ENCODE measurements at regions not wholly inside any gene's neighbourhood (a gene's known extent, or its start where the extent isn't known, plus 50 kb on each side); places are given as distances from the start of the nearest gene placed in this dataset.
"Not testable (repeated sequence)": the region's sequence is repeated elsewhere in the genome, so short reads cannot be mapped to it uniquely, and the experiment has no call there.

DNA sequence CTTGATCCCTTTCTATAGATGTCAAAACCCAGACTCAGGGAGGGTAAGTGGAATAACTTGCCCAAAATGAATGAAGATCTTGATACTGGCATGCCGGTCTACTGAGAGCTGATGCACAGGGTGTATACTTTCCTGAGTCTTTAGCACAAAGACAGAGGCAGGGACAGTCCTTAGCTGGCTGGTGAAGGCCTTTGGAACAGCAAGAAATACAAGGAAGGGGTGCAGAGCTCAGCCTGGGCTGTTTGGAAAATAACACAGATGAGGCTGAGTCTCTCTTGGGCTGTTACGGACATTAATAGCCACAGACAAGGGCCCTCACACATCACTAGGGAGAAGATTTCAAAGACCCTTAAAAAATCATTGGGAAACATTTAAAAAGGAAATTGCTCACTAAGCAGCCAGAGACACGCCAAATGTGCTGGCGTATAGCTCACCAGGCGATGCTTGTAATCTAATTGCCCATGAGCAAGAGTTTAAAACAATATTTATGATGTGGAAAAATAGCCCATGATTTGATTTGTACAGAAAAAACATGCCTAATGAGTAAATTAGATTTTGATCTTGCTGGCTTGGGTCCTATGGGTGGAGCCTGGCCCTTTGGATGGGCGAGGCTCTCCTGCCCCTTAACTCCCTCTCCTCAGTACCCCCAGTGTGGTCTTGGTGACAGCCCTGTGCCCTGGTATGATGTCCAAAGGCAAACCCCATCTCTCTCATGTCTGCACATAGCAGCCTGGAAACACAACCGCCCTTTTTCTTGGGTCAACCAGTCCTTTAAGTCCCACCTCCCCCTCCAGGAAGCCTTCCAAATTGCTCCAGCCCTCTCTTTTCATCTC, 81.8 kb upstream of the MRPS22 start:
- Mint-ChIP-seq H3K27me3 (ENCODE audit: low read depth in 3 of 3) (peaks cover 0 to 6% (median 3%) of the 10 kb centered on the region in 3 donors), H3K27ac (no peak overlapping the region), H3K9me3 (no peaks in the 10 kb centered on the region), H3K36me3 (no peaks in the 10 kb centered on the region), H3K4me3 (no peak overlapping the region), H3K4me1 (no peaks in the 10 kb centered on the region)
- no peak for DNase-seq

- no peak overlapping the region for H3K4me3 Mint-ChIP-seq
These were observed 80.0 kb upstream of the MRPS22 start for GRCh38 chr3:139263798-139264197.

DNA sequence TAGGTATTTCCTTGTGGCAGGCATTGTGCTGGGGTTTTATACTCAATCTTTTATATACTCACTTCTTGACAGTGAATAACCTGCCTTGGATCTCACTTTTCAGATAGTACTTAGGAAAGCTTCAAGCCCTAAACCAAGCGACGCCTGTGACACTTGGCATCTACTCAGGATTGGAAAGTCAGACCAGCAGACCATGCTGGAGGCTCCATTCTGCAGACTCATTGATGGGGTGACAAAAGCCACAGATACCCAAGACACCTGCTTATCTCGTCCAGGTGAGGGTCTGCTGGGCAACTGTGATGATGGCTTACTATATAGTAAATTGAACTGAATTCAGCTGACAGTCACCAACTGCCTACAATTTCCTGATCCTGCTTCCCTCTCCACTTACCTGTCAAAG, 79.4 kb upstream of the MRPS22 start:
- Mint-ChIP-seq H3K4me1 (no peaks in the 10 kb centered on the region), H3K27me3 (ENCODE audit: low read depth in 3 of 3) (peaks cover 0 to 7% (median 5%) of the 10 kb centered on the region in 3 donors), H3K27ac (no peak overlapping the region), H3K36me3 (no peaks in the 10 kb centered on the region), H3K4me3 (no peak overlapping the region), H3K9me3 (no peaks in the 10 kb centered on the region)
- DNase-seq = no peak

More at GRCh38 chr3:139263798-139264197, 80.0 kb upstream of the MRPS22 start:
- H3K9me3 Mint-ChIP-seq = no peaks in the 10 kb centered on the region
- no peak overlapping the region for H3K27ac Mint-ChIP-seq
- no peaks in the 10 kb centered on the region for H3K36me3 Mint-ChIP-seq
- H3K27me3 Mint-ChIP-seq (ENCODE audit: low read depth in 3 of 3) = peaks cover 0 to 4% (median 4%) of the 10 kb centered on the region in 3 donors
- H3K4me1 Mint-ChIP-seq = no peaks in the 10 kb centered on the region
- DNase-seq = no peak

DNA sequence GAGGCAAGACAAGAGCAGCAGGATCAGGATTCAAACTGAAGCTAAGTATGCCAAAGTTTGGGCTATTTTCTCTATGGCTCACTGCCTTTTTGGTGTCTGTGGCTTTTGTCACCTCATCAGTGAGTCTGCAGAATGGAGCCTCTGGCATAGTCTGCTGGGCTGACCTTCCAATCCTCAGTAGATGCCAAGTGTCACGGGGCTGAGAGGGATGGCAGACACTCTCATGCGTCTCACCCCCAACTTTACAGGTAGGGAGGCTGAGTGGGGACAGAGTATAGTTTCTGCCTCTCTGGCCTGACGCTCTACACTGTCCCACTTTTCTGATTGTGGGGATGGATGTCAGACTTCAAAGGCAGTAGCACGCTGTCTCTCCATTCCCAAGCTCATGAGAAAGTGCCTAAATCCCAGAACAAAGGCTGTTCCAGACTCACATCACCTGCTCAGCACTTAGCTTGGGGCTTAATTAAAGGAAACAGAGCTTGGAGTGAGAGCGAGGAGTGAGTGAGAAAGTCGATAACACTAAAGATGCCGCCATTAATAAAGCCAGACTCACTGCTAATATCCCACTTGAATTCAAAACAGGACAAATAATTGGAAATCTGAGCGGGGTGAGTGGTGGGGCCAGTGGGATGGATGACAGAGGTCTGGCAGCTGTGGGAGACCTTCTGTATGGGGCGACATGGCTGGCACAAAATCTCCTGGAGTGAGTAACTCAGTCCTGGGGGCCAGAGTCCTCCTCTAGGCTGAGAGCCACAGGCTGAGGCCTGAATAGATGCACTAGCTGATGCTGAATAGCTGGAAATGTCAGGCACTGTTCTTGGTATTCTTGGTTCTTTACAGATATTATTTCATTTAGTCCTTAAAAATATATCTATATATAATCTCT, 78.4 kb upstream of the MRPS22 start:
- no peaks in the 10 kb centered on the region for H3K4me1 Mint-ChIP-seq
- H3K27me3 Mint-ChIP-seq (ENCODE audit: low read depth in 3 of 3) = peaks cover 1 to 7% (median 5%) of the 10 kb centered on the region in 3 donors
- no peaks in the 10 kb centered on the region for H3K36me3 Mint-ChIP-seq
- no peak overlapping the region for H3K4me3 Mint-ChIP-seq
- DNase-seq = no peak
- H3K27ac Mint-ChIP-seq = no peak overlapping the region
- no peaks in the 10 kb centered on the region for H3K9me3 Mint-ChIP-seq

- no peak overlapping the region for H3K4me3 Mint-ChIP-seq
- H3K36me3 Mint-ChIP-seq = no peaks in the 10 kb centered on the region
- no peaks in the 10 kb centered on the region for H3K9me3 Mint-ChIP-seq
- peak overlapping the region in 1 of 6 donors; percentile 30 for H3K27ac Mint-ChIP-seq
- no peak for DNase-seq
- H3K4me1 Mint-ChIP-seq = no peaks in the 10 kb centered on the region
- peaks cover 2 to 4% (median 3%) of the 10 kb centered on the region in 3 donors for H3K27me3 Mint-ChIP-seq (ENCODE audit: low read depth in 3 of 3)
These were observed 76.2 kb upstream of the MRPS22 start for GRCh38 chr3:139267300-139268246.

DNA sequence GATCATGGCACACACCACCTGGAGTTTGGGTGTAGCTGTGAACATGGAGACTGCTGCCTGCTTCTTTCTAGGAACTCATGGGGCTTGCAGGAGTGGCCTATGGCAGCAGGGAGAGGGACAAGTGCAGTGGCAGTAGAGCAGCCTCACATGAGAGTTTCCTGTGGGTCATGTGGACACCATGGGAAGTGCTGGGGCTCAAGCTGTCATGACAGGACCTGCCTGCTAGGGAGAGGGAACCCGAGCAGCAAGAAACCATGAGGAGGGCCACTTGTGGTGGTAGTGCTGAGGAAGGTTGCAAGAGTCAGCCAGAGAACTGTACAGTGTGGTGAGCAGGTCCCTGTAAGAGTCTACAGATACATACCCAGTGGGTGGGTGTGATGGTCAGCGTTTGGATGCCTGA, 73.8 kb upstream of the MRPS22 start:
- Mint-ChIP-seq H3K4me1 (no peaks in the 10 kb centered on the region), H3K27ac (no peak overlapping the region), H3K36me3 (no peaks in the 10 kb centered on the region), H3K4me3 (no peak overlapping the region), H3K9me3 (no peaks in the 10 kb centered on the region), H3K27me3 (ENCODE audit: low read depth in 3 of 3) (peaks cover 2 to 4% (median 3%) of the 10 kb centered on the region in 3 donors)
- no peak for DNase-seq

GRCh38 chr3:139270652-139271051, 73.2 kb upstream of the MRPS22 start:
- not testable (repeated sequence) for H3K36me3 Mint-ChIP-seq; H3K9me3 Mint-ChIP-seq; H3K27ac Mint-ChIP-seq; H3K4me1 Mint-ChIP-seq; H3K27me3 Mint-ChIP-seq (ENCODE audit: low read depth in 3 of 3); DNase-seq; H3K4me3 Mint-ChIP-seq

- H3K36me3 Mint-ChIP-seq = no peaks in the 10 kb centered on the region
- no peak for DNase-seq
- no peak overlapping the region for H3K27ac Mint-ChIP-seq
- no peaks in the 10 kb centered on the region for H3K4me1 Mint-ChIP-seq
- H3K27me3 Mint-ChIP-seq (ENCODE audit: low read depth in 3 of 3) = peaks cover 1 to 13% (median 2%) of the 10 kb centered on the region in 3 donors
- no peaks in the 10 kb centered on the region for H3K9me3 Mint-ChIP-seq
- no peak overlapping the region for H3K4me3 Mint-ChIP-seq
These were observed 63.7 kb upstream of the MRPS22 start for GRCh38 chr3:139280027-139280671.

DNA sequence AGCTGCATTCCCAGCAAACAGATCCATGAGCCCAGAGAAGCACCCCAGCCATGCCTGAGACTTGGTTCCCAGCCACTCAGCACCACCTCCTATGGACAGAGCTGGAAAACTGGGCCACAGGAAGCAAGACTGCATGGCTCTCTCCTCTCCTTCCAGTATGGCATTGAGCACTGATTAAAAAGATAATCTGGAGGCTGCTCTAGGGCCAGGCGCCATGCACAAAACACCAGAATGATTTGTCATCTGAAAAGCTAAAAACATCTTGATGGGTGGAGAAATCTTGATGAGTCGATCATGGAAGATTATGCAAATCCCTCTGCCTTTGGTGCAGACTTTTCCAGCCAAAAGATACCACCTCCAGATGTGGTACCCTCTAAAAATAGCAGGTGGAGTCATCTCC, 62.7 kb upstream of the MRPS22 start:
- Mint-ChIP-seq H3K9me3 (no peaks in the 10 kb centered on the region), H3K4me1 (no peaks in the 10 kb centered on the region), H3K36me3 (no peaks in the 10 kb centered on the region), H3K4me3 (no peak overlapping the region), H3K27me3 (ENCODE audit: low read depth in 3 of 3) (peaks cover 1 to 9% (median 2%) of the 10 kb centered on the region in 3 donors), H3K27ac (no peak overlapping the region)
- no peak for DNase-seq

- H3K27ac Mint-ChIP-seq = no peak overlapping the region
- H3K9me3 Mint-ChIP-seq = no peaks in the 10 kb centered on the region
- no peaks in the 10 kb centered on the region for H3K4me1 Mint-ChIP-seq
- no peaks in the 10 kb centered on the region for H3K36me3 Mint-ChIP-seq
- H3K4me3 Mint-ChIP-seq = no peak overlapping the region
- DNase-seq = no peak
- H3K27me3 Mint-ChIP-seq (ENCODE audit: low read depth in 3 of 3) = peaks cover 1 to 11% (median 2%) of the 10 kb centered on the region in 3 donors
These were observed 62.2 kb upstream of the MRPS22 start for GRCh38 chr3:139281522-139282196.

GRCh38 chr3:139283301-139283700, 60.5 kb upstream of the MRPS22 start:
- no peaks in the 10 kb centered on the region for H3K4me1 Mint-ChIP-seq
- no peaks in the 10 kb centered on the region for H3K9me3 Mint-ChIP-seq
- no peak overlapping the region for H3K4me3 Mint-ChIP-seq
- no peak overlapping the region for H3K27ac Mint-ChIP-seq
- no peak for DNase-seq
- no peaks in the 10 kb centered on the region for H3K36me3 Mint-ChIP-seq
- H3K27me3 Mint-ChIP-seq (ENCODE audit: low read depth in 3 of 3) = peaks cover 1 to 11% (median 2%) of the 10 kb centered on the region in 3 donors

GRCh38 chr3:139284221-139284620, 59.6 kb upstream of the MRPS22 start:
- Mint-ChIP-seq H3K9me3 (no peaks in the 10 kb centered on the region), H3K27me3 (ENCODE audit: low read depth in 3 of 3) (peaks cover 1 to 8% (median 2%) of the 10 kb centered on the region in 3 donors), H3K4me3 (no peak overlapping the region), H3K4me1 (no peaks in the 10 kb centered on the region), H3K27ac (no peak overlapping the region), H3K36me3 (no peaks in the 10 kb centered on the region)
- DNase-seq = no peak

GRCh38 chr3:139285691-139286090, 58.1 kb upstream of the MRPS22 start:
- Mint-ChIP-seq H3K36me3 (no peaks in the 10 kb centered on the region), H3K9me3 (no peaks in the 10 kb centered on the region), H3K4me3 (no peak overlapping the region), H3K27ac (no peak overlapping the region), H3K27me3 (ENCODE audit: low read depth in 3 of 3) (peaks cover 1 to 2% (median 1%) of the 10 kb centered on the region in 3 donors), H3K4me1 (no peaks in the 10 kb centered on the region)
- DNase-seq = no peak

All from immature natural killer cell (primary cell).